OCI-LY1 (cell line): ENCODE measurements at regions not wholly inside any gene's neighbourhood (a gene's known extent, or its start where the extent isn't known, plus 50 kb on each side); places are given as distances from the start of the nearest gene placed in this dataset.
"Not testable (repeated sequence)": the region's sequence is repeated elsewhere in the genome, so short reads cannot be mapped to it uniquely, and the experiment has no call there.

ENCODE experiments used
- CTCF ChIP-seq: fragments of 200-600 bp; sonication (generic), shearing (Covaris generic); IDR thresholded peaks from 2 replicates; pipeline ENCODE4 v1.5.1; 2017; ENCODE audit warnings: mild to moderate bottlenecking, antibody characterized with exemption, low read length, moderate library complexity, mixed read lengths
- EZH2 ChIP-seq: fragments of 200-600 bp; sonication (generic), shearing (Covaris generic); IDR thresholded peaks from 2 replicates; pipeline ENCODE4 v1.8.0; 2017; ENCODE audit warnings: borderline replicate concordance, mixed run types, mild to moderate bottlenecking, antibody characterized with exemption, low read length, moderate library complexity, mixed read lengths

GRCh38 chr5:20765074-20765473 lies 777.1 kb upstream of the CDH18 start:
- not testable (repeated sequence) for TF ChIP-seq CTCF, EZH2
